ENCODE measurements at regions not wholly inside any gene's neighbourhood (a gene's known extent, or its start where the extent isn't known, plus 50 kb on each side); places are given as distances from the start of the nearest gene placed in this dataset.

DNA sequence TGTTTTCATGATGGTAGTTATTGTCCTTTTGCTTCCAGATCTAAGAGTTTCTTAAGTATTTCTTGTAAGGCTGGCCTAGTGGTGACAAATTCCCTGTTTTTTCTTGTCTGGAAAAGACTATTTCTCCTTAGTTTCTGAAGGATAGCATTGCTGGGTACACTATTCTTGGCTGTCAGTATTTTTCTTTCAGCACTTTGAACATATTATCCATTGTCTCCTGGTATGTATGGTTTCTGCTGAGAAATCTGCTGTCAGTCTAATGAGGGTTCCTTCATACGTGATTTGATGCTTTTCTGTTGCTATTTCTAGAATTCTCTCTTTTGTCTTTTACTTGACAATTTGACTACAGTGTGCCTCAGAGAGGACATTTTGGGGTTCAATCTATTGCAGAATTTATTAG is 134.3 kb downstream of the CGGBP1 start (continued):
- TF ChIP-seq, protein P1, sequence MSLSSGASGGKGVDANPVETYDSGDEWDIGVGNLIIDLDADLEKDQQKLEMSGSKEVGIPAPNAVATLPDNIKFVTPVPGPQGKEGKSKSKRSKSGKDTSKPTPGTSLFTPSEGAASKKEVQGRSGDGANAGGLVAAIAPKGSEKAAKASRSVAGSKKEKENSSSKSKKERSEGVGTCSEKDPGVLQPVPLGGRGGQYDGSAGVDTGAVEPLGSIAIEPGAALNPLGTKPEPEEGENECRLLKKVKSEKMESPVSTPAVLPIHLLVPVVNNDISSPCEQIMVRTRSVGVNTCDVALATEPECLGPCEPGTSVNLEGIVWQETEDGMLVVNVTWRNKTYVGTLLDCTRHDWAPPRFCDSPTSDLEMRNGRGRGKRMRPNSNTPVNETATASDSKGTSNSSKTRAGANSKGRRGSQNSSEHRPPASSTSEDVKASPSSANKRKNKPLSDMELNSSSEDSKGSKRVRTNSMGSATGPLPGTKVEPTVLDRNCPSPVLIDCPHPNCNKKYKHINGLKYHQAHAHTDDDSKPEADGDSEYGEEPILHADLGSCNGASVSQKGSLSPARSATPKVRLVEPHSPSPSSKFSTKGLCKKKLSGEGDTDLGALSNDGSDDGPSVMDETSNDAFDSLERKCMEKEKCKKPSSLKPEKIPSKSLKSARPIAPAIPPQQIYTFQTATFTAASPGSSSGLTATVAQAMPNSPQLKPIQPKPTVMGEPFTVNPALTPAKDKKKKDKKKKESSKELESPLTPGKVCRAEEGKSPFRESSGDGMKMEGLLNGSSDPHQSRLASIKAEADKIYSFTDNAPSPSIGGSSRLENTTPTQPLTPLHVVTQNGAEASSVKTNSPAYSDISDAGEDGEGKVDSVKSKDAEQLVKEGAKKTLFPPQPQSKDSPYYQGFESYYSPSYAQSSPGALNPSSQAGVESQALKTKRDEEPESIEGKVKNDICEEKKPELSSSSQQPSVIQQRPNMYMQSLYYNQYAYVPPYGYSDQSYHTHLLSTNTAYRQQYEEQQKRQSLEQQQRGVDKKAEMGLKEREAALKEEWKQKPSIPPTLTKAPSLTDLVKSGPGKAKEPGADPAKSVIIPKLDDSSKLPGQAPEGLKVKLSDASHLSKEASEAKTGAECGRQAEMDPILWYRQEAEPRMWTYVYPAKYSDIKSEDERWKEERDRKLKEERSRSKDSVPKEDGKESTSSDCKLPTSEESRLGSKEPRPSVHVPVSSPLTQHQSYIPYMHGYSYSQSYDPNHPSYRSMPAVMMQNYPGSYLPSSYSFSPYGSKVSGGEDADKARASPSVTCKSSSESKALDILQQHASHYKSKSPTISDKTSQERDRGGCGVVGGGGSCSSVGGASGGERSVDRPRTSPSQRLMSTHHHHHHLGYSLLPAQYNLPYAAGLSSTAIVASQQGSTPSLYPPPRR (CRISPR knock-in tag; IDR thresholded peaks at IDR 0.05; ENCODE audit: borderline replicate concordance), result no peak
- TF ChIP-seq SRSF7 (optimal IDR thresholded peaks at IDR 0.05; ENCODE audit: low read depth, low read length) (no peak), HMG20B (CRISPR knock-in tag; IDR thresholded peaks at IDR 0.05) (no peak), DPF2 (IDR thresholded peaks at IDR 0.05) (no peak), CBX3 (IDR thresholded peaks at IDR 0.05; ENCODE audit: borderline replicate concordance in 1 of 2, low read length in 2 of 2) (peak in 1 of 2 experiments; percentile 97; a peak in 2 of 3 replicates), TAL1 (IDR thresholded peaks at IDR 0.05) (no peak), BHLHE40 (IDR thresholded peaks at IDR 0.05; ENCODE audit: low read length) (no peak), TEAD4 (IDR thresholded peaks at IDR 0.05; ENCODE audit: low read length) (0 out of 2 replicates have a peak, but pooled peaks have one; percentile 34), TEAD4 (CRISPR knock-in tag; IDR thresholded peaks at IDR 0.05; ENCODE audit: borderline replicate concordance) (no peak)
- TF ChIP-seq, protein P2, sequence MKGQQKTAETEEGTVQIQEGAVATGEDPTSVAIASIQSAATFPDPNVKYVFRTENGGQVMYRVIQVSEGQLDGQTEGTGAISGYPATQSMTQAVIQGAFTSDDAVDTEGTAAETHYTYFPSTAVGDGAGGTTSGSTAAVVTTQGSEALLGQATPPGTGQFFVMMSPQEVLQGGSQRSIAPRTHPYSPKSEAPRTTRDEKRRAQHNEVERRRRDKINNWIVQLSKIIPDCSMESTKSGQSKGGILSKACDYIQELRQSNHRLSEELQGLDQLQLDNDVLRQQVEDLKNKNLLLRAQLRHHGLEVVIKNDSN (CRISPR knock-in tag; IDR thresholded peaks at IDR 0.05), result no peak
- TF ChIP-seq, protein P3, sequence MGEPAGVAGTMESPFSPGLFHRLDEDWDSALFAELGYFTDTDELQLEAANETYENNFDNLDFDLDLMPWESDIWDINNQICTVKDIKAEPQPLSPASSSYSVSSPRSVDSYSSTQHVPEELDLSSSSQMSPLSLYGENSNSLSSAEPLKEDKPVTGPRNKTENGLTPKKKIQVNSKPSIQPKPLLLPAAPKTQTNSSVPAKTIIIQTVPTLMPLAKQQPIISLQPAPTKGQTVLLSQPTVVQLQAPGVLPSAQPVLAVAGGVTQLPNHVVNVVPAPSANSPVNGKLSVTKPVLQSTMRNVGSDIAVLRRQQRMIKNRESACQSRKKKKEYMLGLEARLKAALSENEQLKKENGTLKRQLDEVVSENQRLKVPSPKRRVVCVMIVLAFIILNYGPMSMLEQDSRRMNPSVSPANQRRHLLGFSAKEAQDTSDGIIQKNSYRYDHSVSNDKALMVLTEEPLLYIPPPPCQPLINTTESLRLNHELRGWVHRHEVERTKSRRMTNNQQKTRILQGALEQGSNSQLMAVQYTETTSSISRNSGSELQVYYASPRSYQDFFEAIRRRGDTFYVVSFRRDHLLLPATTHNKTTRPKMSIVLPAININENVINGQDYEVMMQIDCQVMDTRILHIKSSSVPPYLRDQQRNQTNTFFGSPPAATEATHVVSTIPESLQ (CRISPR knock-in tag; IDR thresholded peaks at IDR 0.05), result no peak
- TF ChIP-seq, protein P4, sequence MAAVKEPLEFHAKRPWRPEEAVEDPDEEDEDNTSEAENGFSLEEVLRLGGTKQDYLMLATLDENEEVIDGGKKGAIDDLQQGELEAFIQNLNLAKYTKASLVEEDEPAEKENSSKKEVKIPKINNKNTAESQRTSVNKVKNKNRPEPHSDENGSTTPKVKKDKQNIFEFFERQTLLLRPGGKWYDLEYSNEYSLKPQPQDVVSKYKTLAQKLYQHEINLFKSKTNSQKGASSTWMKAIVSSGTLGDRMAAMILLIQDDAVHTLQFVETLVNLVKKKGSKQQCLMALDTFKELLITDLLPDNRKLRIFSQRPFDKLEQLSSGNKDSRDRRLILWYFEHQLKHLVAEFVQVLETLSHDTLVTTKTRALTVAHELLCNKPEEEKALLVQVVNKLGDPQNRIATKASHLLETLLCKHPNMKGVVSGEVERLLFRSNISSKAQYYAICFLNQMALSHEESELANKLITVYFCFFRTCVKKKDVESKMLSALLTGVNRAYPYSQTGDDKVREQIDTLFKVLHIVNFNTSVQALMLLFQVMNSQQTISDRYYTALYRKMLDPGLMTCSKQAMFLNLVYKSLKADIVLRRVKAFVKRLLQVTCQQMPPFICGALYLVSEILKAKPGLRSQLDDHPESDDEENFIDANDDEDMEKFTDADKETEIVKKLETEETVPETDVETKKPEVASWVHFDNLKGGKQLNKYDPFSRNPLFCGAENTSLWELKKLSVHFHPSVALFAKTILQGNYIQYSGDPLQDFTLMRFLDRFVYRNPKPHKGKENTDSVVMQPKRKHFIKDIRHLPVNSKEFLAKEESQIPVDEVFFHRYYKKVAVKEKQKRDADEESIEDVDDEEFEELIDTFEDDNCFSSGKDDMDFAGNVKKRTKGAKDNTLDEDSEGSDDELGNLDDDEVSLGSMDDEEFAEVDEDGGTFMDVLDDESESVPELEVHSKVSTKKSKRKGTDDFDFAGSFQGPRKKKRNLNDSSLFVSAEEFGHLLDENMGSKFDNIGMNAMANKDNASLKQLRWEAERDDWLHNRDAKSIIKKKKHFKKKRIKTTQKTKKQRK (IDR thresholded peaks at IDR 0.05; ENCODE audit: borderline replicate concordance, low read depth, low read length), result no peak
- TF ChIP-seq, protein P5, sequence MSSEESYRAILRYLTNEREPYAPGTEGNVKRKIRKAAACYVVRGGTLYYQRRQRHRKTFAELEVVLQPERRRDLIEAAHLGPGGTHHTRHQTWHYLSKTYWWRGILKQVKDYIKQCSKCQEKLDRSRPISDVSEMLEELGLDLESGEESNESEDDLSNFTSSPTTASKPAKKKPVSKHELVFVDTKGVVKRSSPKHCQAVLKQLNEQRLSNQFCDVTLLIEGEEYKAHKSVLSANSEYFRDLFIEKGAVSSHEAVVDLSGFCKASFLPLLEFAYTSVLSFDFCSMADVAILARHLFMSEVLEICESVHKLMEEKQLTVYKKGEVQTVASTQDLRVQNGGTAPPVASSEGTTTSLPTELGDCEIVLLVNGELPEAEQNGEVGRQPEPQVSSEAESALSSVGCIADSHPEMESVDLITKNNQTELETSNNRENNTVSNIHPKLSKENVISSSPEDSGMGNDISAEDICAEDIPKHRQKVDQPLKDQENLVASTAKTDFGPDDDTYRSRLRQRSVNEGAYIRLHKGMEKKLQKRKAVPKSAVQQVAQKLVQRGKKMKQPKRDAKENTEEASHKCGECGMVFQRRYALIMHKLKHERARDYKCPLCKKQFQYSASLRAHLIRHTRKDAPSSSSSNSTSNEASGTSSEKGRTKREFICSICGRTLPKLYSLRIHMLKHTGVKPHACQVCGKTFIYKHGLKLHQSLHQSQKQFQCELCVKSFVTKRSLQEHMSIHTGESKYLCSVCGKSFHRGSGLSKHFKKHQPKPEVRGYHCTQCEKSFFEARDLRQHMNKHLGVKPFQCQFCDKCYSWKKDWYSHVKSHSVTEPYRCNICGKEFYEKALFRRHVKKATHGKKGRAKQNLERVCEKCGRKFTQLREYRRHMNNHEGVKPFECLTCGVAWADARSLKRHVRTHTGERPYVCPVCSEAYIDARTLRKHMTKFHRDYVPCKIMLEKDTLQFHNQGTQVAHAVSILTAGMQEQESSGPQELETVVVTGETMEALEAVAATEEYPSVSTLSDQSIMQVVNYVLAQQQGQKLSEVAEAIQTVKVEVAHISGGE (CRISPR knock-in tag; IDR thresholded peaks at IDR 0.05), result no peak
